Nephron progenitor cell (in vitro differentiated cells): ENCODE measurements at regions not wholly inside any gene's neighbourhood (a gene's known extent, or its start where the extent isn't known, plus 50 kb on each side); places are given as distances from the start of the nearest gene placed in this dataset.

Experiments
- DNase-seq: peaks from one replicate; pipeline ENCODE4 v3.0.0; 2021
- H3K27ac Mint-ChIP-seq: 2 replicates; pipeline ENCODE4 v1.8.0; 2021; ENCODE audit warnings: mild to moderate bottlenecking, moderate library complexity, mixed read lengths
- H3K27me3 Mint-ChIP-seq: 2 replicates; pipeline ENCODE4 v1.8.0; 2021; ENCODE audit warnings: mild to moderate bottlenecking, low read depth, mixed read lengths; ENCODE audit not compliant: poor library complexity
- H3K36me3 Mint-ChIP-seq: 2 replicates; pipeline ENCODE4 v1.8.0; 2021; ENCODE audit warnings: low read depth, mixed read lengths
- H3K4me1 Mint-ChIP-seq: 2 replicates; pipeline ENCODE4 v1.8.0; 2021; ENCODE audit warnings: mixed read lengths
- H3K4me3 Mint-ChIP-seq: 2 replicates; pipeline ENCODE4 v1.8.0; 2021; ENCODE audit warnings: mild to moderate bottlenecking, moderate library complexity, mixed read lengths
- H3K9me3 Mint-ChIP-seq: 2 replicates; pipeline ENCODE4 v1.8.0; 2021; ENCODE audit warnings: mild to moderate bottlenecking, moderate library complexity, mixed read lengths
- TF ChIP-seq, protein P1 (sequence below): fragments of 200-600 bp; sonication (generic); IDR thresholded peaks from 2 replicates; pipeline ENCODE4 v1.5.0; 2021; ENCODE audit warnings: antibody characterized with exemption

DNA sequence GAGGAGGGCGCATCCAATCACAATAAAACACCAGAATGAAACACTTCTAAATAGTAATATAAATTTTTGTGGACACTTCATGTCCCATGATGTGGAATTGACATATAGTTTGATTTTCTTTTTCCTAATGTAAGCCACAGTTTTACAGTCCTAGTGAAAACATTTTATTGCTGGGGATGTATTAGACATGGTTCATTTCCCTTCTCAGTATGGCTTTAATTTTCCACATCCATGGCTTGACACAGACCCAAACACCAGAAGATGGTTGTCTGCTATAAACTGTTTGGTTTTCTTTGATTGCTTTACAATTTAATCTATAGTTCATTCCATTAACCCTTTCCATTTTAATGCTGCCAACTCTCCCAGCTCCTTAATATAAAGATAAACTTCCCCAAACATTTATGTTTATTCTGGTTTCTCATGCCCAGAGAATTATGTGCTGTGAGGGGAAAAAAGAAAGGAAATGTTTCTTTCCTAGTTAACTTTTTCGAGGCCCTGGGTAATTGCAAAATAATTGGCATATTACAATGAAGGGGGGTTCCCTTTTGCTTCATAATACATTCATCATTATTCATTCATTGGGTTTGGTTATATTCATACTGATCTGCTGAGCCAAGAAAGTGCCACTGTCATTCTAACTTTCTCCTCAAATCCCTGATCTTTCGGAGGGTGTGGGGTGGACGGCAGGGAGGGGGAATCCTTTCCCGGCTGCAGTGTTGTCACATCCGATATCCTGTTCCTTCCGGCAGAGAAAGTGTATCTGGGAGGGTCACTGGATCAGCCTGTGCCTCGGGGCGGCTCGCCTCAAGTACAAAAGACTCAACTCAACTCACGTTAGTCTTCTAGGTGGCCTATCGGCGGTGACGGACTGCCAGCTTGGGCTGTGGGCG lies 127.6 kb upstream of the TFAP2D start:
- no peaks in the 10 kb centered on the region for H3K36me3 Mint-ChIP-seq
- no peak overlapping the region for H3K4me3 Mint-ChIP-seq
- no peaks in the 10 kb centered on the region for H3K27me3 Mint-ChIP-seq
- H3K27ac Mint-ChIP-seq: no peak overlapping the region
- DNase-seq: no peak
- H3K9me3 Mint-ChIP-seq: no peaks in the 10 kb centered on the region
- TF ChIP-seq, protein P1, sequence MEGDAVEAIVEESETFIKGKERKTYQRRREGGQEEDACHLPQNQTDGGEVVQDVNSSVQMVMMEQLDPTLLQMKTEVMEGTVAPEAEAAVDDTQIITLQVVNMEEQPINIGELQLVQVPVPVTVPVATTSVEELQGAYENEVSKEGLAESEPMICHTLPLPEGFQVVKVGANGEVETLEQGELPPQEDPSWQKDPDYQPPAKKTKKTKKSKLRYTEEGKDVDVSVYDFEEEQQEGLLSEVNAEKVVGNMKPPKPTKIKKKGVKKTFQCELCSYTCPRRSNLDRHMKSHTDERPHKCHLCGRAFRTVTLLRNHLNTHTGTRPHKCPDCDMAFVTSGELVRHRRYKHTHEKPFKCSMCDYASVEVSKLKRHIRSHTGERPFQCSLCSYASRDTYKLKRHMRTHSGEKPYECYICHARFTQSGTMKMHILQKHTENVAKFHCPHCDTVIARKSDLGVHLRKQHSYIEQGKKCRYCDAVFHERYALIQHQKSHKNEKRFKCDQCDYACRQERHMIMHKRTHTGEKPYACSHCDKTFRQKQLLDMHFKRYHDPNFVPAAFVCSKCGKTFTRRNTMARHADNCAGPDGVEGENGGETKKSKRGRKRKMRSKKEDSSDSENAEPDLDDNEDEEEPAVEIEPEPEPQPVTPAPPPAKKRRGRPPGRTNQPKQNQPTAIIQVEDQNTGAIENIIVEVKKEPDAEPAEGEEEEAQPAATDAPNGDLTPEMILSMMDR: no peak
- H3K4me1 Mint-ChIP-seq: no peaks in the 10 kb centered on the region

DNA sequence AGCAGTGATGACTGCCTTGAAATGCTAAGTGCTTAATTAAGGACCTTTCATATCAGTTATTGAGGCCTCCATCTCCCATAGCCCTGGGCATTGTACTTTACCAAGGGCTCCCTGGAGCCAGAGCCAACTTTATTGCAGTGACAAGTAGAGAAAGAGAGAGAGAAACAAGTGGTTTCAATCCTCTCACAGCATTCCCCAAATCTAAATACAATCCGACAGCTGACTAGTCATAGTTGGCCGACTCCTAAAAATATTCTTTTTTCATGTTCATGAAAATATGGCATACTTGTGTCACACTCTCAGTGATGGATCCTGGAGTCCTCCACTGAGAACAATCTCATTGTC lies 127.0 kb upstream of the TFAP2D start:
- no peak overlapping the region for H3K27ac Mint-ChIP-seq
- no peak overlapping the region for H3K4me3 Mint-ChIP-seq
- H3K27me3 Mint-ChIP-seq: no peaks in the 10 kb centered on the region
- no peaks in the 10 kb centered on the region for H3K9me3 Mint-ChIP-seq
- DNase-seq: no peak
- TF ChIP-seq, protein P1: no peak
- H3K4me1 Mint-ChIP-seq: peaks cover 3% of the 10 kb centered on the region
- H3K36me3 Mint-ChIP-seq: no peaks in the 10 kb centered on the region

DNA sequence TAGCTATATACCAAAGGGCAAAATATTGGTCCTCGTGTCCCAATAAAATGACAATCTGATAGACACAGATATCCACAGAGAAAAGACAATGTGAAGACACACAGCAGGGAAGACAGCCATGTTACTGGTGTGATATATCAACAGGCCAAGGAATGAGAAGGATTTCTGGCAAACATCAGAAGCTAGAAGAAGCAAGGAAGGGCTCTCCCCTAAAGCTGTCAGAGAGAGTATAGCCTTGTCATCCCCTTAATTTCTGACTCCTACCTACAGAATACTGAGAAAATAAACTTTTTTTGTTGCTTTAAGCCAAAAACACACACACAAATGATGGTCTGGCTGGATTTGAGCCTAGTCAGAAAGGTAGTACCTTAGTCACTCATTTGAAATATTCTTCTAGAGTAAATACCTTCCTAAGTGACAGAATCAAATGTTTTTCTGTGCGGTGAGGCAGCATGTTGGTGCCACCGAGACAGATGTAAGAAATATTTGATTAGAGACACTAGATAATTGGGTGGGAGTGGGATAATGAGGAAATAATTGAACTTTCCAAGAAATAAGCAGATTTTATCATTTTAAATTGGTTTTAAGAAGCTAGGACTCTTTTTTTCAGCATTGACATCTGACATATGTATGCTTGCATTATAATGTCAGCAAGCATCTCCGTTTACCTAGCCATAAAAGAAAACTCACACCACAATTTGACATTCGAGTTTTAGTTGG lies 123.4 kb upstream of the TFAP2D start:
- Mint-ChIP-seq H3K27ac (no peak overlapping the region), H3K9me3 (no peaks in the 10 kb centered on the region), H3K4me1 (peaks cover 7% of the 10 kb centered on the region), H3K36me3 (no peaks in the 10 kb centered on the region), H3K27me3 (no peaks in the 10 kb centered on the region), H3K4me3 (no peak overlapping the region)
- no peak for DNase-seq
- TF ChIP-seq, protein P1: no peak

DNA sequence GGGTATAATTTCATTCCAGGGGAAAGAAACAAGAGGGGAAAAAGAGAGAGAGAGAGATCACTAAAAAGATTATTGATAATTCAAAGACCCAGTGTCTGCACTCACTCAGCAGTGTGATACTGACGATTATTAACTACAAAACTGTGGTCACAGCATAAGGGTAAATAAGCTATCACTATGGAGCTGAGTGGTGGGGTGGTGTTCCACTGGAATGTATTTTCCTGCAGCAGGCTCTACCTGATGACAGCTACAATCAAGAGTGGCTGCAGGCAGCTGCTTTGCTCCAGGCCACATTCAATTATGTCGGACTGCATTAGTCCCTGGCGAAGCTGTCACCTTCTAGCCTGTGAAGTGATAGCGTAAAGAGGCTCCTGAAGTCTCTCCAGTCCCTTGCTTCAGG lies 122.2 kb upstream of the TFAP2D start:
- TF ChIP-seq, protein P1: no peak
- no peaks in the 10 kb centered on the region for H3K36me3 Mint-ChIP-seq

DNA sequence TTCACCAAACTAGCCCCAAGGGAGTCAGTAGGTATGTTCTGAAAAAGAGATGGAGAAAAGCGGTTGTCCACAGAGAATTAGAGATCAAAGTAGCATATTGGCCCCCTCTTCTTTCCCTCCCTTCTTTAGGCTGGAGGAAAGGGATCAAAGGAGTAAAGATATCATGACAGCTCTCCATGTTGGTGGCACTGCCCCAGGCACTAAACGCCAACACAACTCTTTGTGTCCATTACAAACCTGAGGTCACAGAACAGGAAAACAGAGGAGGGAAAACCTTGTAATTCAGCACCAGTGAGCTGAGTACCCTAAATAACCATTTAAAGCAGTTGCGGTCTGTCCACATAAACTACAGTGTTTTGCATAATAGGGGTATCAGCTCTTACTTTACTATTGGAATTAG lies 113.0 kb upstream of the TFAP2D start:
- TF ChIP-seq, protein P1: no peak
- Mint-ChIP-seq H3K27ac (no peak overlapping the region), H3K27me3 (no peaks in the 10 kb centered on the region), H3K9me3 (no peaks in the 10 kb centered on the region), H3K4me1 (peaks cover 7% of the 10 kb centered on the region), H3K4me3 (no peak overlapping the region), H3K36me3 (no peaks in the 10 kb centered on the region)
- DNase-seq: no peak

More for the DNA sequence above, 122.2 kb upstream of the TFAP2D start:
- Mint-ChIP-seq H3K4me3 (no peak overlapping the region), H3K4me1 (peaks cover 7% of the 10 kb centered on the region), H3K27ac (no peak overlapping the region), H3K9me3 (no peaks in the 10 kb centered on the region), H3K27me3 (no peaks in the 10 kb centered on the region)
- no peak for DNase-seq
